IMR-90 (cell line): ENCODE measurements at regions not wholly inside any gene's neighbourhood (a gene's known extent, or its start where the extent isn't known, plus 50 kb on each side); places are given as distances from the start of the nearest gene placed in this dataset.

Source experiments
- ATAC-seq: fragments of 200-7000 bp; cut with Tn5 transposase; 2 replicates; pipeline ENCODE4 v1.9.1; 2020; ENCODE audit warnings: low read depth, mild to moderate bottlenecking, moderate library complexity
- BruUV-seq: library from RNA; stranded (reverse); fragments of 400-500 nt; replicated peaks from 2 replicates; lab custom pipeline; 2021; lab: Mats Ljungman, UMichigan
- CTCF ChIA-PET: fragments of 300-600 bp; formaldehyde crosslinking; extraction: SDS; loops from one replicate; lab custom pipeline; 2021; ENCODE audit warnings: antibody characterized with exemption; lab: Yijun Ruan, JAX
- POLR2A ChIA-PET: fragments of 300-600 bp; sonication (Branson Sonifier 250); formaldehyde crosslinking; loops from one replicate; lab custom pipeline; 2022; ENCODE audit warnings: antibody characterized with exemption; ENCODE audit not compliant: unreplicated experiment; lab: Charles Lee
- DNase-seq: peaks from one replicate; pipeline ENCODE4 v3.0.0; 2013
- H2AFZ ChIP-seq: replicated peaks from 2 replicates; pipeline ENCODE3; 2013; ENCODE audit warnings: low read length, mild to moderate bottlenecking; ENCODE audit not compliant: poor library complexity
- H2AK5ac ChIP-seq: 2 replicates; pipeline ENCODE4 v1.6.1; 2013; ENCODE audit warnings: low read depth, low read length, inconsistent platforms
- H2AK9ac ChIP-seq: replicated peaks from 2 replicates; pipeline ENCODE3; 2013; ENCODE audit warnings: mild to moderate bottlenecking, low read depth, low read length, moderate library complexity; ENCODE audit not compliant: poor library complexity
- H2BK120ac ChIP-seq: 2 replicates; pipeline ENCODE4 v1.6.1; 2013; ENCODE audit warnings: low read depth, low read length, inconsistent platforms
- H2BK15ac ChIP-seq: 3 replicates; pipeline ENCODE4 v1.6.1; 2013; ENCODE audit warnings: low read depth, low read length, inconsistent platforms
- H2BK20ac ChIP-seq: 2 replicates; pipeline ENCODE4 v1.6.1; 2013; ENCODE audit warnings: low read depth, mild to moderate bottlenecking, inconsistent platforms, low read length, moderate library complexity
- H2BK5ac ChIP-seq: 2 replicates; pipeline ENCODE4 v1.6.1; 2013; ENCODE audit warnings: mild to moderate bottlenecking, low read depth, low read length, inconsistent platforms; ENCODE audit not compliant: poor library complexity, severe bottlenecking
- H3K14ac ChIP-seq: replicated peaks from 2 replicates; pipeline ENCODE4 v1.6.1; 2013; ENCODE audit warnings: low read depth, low read length, inconsistent platforms
- H3K18ac ChIP-seq: 2 replicates; pipeline ENCODE4 v1.6.1; 2013; ENCODE audit warnings: low read depth, low read length, control low read depth
- H3K23ac ChIP-seq: 2 replicates; pipeline ENCODE4 v1.6.1; 2013; ENCODE audit warnings: low read depth, low read length, inconsistent platforms
- H3K27ac ChIP-seq: 2 replicates; pipeline ENCODE4 v1.5.1; 2013; ENCODE audit warnings: mild to moderate bottlenecking, control low read depth, low read length; ENCODE audit not compliant: insufficient read depth
- H3K27me3 ChIP-seq: 2 replicates; pipeline ENCODE4 v1.6.1; 2013; ENCODE audit warnings: low read length; ENCODE audit not compliant: control insufficient read depth, insufficient read depth
- H3K36me3 ChIP-seq: 2 replicates; pipeline ENCODE4 v1.6.1; 2013; ENCODE audit warnings: low read length, mixed read lengths; ENCODE audit not compliant: control insufficient read depth, insufficient read depth
- H3K4ac ChIP-seq: 2 replicates; pipeline ENCODE4 v1.6.1; 2013; ENCODE audit warnings: low read depth, low read length, inconsistent platforms
- H3K4me1 ChIP-seq: 2 replicates; pipeline ENCODE4 v1.6.1; 2013; ENCODE audit warnings: low read length, mixed read lengths; ENCODE audit not compliant: control insufficient read depth, insufficient read depth
- H3K4me2 ChIP-seq: 2 replicates; pipeline ENCODE4 v1.6.1; 2013; ENCODE audit warnings: low read depth, mild to moderate bottlenecking, control low read depth, low read length, moderate library complexity
- H3K4me3 ChIP-seq: 2 replicates; pipeline ENCODE4 v1.5.1; 2013; ENCODE audit warnings: low read depth, mild to moderate bottlenecking, control low read depth, low read length, moderate library complexity; ENCODE audit not compliant: insufficient read depth
- H3K56ac ChIP-seq: 2 replicates; pipeline ENCODE4 v1.6.1; 2013; ENCODE audit warnings: low read length, inconsistent platforms; ENCODE audit not compliant: insufficient read depth; ENCODE audit errors: extremely low read depth
- H3K79me1 ChIP-seq, 2 experiments: 2 replicates each; pipeline ENCODE4 v1.6.1; 2013; ENCODE audit warnings: low read length in 2 of 2, inconsistent platforms in 1 of 2, low read depth in 1 of 2
- H3K9ac ChIP-seq: 2 replicates; pipeline ENCODE4 v1.6.1; 2013; ENCODE audit warnings: low read depth, low read length, control low read depth
- H3K9me1 ChIP-seq: 2 replicates; pipeline ENCODE4 v1.6.1; 2013; ENCODE audit warnings: low read length, inconsistent platforms; ENCODE audit not compliant: insufficient read depth
- H3K9me3 ChIP-seq: 2 replicates; pipeline ENCODE4 v1.6.1; 2013; ENCODE audit warnings: low read length; ENCODE audit not compliant: control insufficient read depth, insufficient read depth
- H4K20me1 ChIP-seq: 2 replicates; pipeline ENCODE4 v1.6.1; 2013; ENCODE audit warnings: low read length, inconsistent platforms; ENCODE audit not compliant: insufficient read depth
- H4K5ac ChIP-seq: 2 replicates; pipeline ENCODE4 v1.6.1; 2013; ENCODE audit warnings: mild to moderate bottlenecking, low read depth, low read length, control low read depth
- H4K8ac ChIP-seq, 2 experiments: 2 replicates each; pipeline ENCODE4 v1.6.1; 2013; ENCODE audit warnings: low read depth in 2 of 2, low read length in 2 of 2, control low read depth in 1 of 2, inconsistent platforms in 1 of 2
- H4K91ac ChIP-seq: 2 replicates; pipeline ENCODE4 v1.6.1; 2013; ENCODE audit warnings: low read depth, low read length, inconsistent platforms; ENCODE audit not compliant: insufficient read depth
- POLR2A ChIP-seq: IDR thresholded peaks from 2 replicates; pipeline ENCODE4 v1.6.1; 2012; ENCODE audit warnings: mild to moderate bottlenecking, low read depth, low read length
- RCOR1 ChIP-seq: IDR thresholded peaks from 2 replicates; pipeline ENCODE4 v1.6.1; 2012; ENCODE audit warnings: mild to moderate bottlenecking, low read length, improper control_type of control experiment; ENCODE audit not compliant: insufficient replicate concordance
- SMC3 ChIP-seq: fragments of 150-350 bp; IDR thresholded peaks from 2 replicates; pipeline ENCODE4 v1.6.1; 2016; ENCODE audit warnings: low read depth, mild to moderate bottlenecking, antibody characterized with exemption, low read length, moderate library complexity
- USF2 ChIP-seq: fragments of 150-350 bp; IDR thresholded peaks from 2 replicates; pipeline ENCODE4 v1.6.1; 2017; ENCODE audit warnings: mild to moderate bottlenecking, antibody characterized with exemption, low read length, low read depth
- WGBS, 2 experiments: methylation state at CpG; one replicate each; pipeline versions ENCODE4 v1.1.5 to v1.1.7; 2013; ENCODE audit warnings: missing lambda C conversion rate in 2 of 2; ENCODE audit not compliant: insufficient read length in 1 of 2; ENCODE audit errors: extremely low coverage in 2 of 2; 5-methylcytosine and 5-hydroxymethylcytosine counted together
- dilution Hi-C: fragments of 300-500 bp; cut with HindIII; formaldehyde crosslinking; loops from one replicate; pipeline ENCODE4 v1.14.3; 2018; ENCODE audit warnings: low sequenced_read_pairs; ENCODE audit not compliant: unreplicated experiment
- in situ Hi-C: fragments of 300-500 bp; cut with MboI; formaldehyde crosslinking; loops from 3 replicates; pipeline ENCODE4 v1.14.3; 2019; ENCODE audit warnings: low sequenced_read_pairs, inconsistent platforms, mixed read lengths
- intact Hi-C: fragments of 100-400 bp; cut with micrococcal nuclease; formaldehyde crosslinking; loops from 2 replicates; pipeline ENCODE4 v1.10.0; 2022

- no peak overlapping the region for H2BK5ac ChIP-seq
- no peaks in the 10 kb centered on the region for H3K9me1 ChIP-seq
- H2BK120ac ChIP-seq, result no peak overlapping the region
- H3K4me1 ChIP-seq, result no peaks in the 10 kb centered on the region
- DNase-seq (no peak), ATAC-seq (no peak)
- H3K36me3 ChIP-seq, result no peaks in the 10 kb centered on the region
- WGBS, 2 experiments, result no CpG with 5 or more reads among the region's 11 CpGs
- no peak overlapping the region for H2AK9ac ChIP-seq
- no peak overlapping the region for H3K4ac ChIP-seq
- peaks cover 3% of the 10 kb centered on the region; the same call in 1 of the 2 replicates for H3K9me3 ChIP-seq
- H3K27me3 ChIP-seq, result no peaks in the 10 kb centered on the region
- H2BK20ac ChIP-seq, result no peak overlapping the region
- no peaks in the 10 kb centered on the region for H4K20me1 ChIP-seq
- no peaks in the 10 kb centered on the region for H3K79me1 ChIP-seq
- H3K9ac ChIP-seq, result no peak overlapping the region
- H3K27ac ChIP-seq, result no peak overlapping the region
- H2AFZ ChIP-seq, result no peak overlapping the region
- no peak overlapping the region for H3K23ac ChIP-seq
- H4K5ac ChIP-seq, result no peak overlapping the region
- no peak overlapping the region for H2BK15ac ChIP-seq
- H3K18ac ChIP-seq, result no peak overlapping the region
- no peak overlapping the region for H4K91ac ChIP-seq
- H2AK5ac ChIP-seq, result no peak overlapping the region
- BruUV-seq, result no TSS peak
- CTCF ChIA-PET, result no interaction called here
- intact Hi-C loops (no loop called here), in situ Hi-C loops (no loop called here), dilution Hi-C loops (no loop called here)
- H3K14ac ChIP-seq, result no peak overlapping the region
- no peak overlapping the region for H4K8ac ChIP-seq
- H3K4me3 ChIP-seq, result no peak overlapping the region
- TF ChIP-seq SMC3, result no peak
- TF ChIP-seq USF2, result no peak
- TF ChIP-seq RCOR1, result no peak
- TF ChIP-seq POLR2A, result no peak
- no peak overlapping the region for H3K56ac ChIP-seq
- POLR2A ChIA-PET, result no interaction called here
- no peak overlapping the region for H3K4me2 ChIP-seq
These were observed 1231.7 kb upstream of the TMEM132C start for GRCh38 chr12:127035011-127035879.
